ENCODE measurements at regions not wholly inside any gene's neighbourhood (a gene's known extent, or its start where the extent isn't known, plus 50 kb on each side); places are given as distances from the start of the nearest gene placed in this dataset.

DNA sequence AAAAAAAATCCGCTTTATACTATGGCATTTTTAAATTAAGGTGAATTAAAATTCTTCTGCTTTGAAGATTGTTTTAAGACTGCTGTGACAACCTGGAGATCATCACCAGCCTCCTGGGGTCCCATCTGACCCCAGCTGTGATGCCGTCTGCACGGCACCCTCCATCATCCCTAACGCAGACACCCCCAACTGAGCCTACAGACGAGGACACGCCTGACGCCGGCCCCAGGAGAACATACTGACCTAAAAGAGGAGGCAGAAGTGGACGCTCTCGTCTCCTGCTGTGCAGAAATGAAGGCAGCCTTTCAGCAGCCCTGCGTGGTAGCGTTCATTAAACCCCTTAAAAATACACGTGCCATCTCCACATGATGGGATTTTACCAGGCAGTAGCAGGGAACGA is 125.6 kb upstream of the PPP1R26 start:
- no peak for TF ChIP-seq SUZ12 (IDR thresholded peaks at IDR 0.05)
- no peak for TF ChIP-seq BHLHE40 (IDR thresholded peaks at IDR 0.05; ENCODE audit: borderline replicate concordance)
- TF ChIP-seq, protein P1, sequence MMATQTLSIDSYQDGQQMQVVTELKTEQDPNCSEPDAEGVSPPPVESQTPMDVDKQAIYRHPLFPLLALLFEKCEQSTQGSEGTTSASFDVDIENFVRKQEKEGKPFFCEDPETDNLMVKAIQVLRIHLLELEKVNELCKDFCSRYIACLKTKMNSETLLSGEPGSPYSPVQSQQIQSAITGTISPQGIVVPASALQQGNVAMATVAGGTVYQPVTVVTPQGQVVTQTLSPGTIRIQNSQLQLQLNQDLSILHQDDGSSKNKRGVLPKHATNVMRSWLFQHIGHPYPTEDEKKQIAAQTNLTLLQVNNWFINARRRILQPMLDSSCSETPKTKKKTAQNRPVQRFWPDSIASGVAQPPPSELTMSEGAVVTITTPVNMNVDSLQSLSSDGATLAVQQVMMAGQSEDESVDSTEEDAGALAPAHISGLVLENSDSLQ (IDR thresholded peaks at IDR 0.05): no peak
- TF ChIP-seq CTBP1 (IDR thresholded peaks at IDR 0.05; ENCODE audit: borderline replicate concordance): no peak
- no peak for TF ChIP-seq FOXM1 (IDR thresholded peaks at IDR 0.05; ENCODE audit: borderline replicate concordance)
- no peak for TF ChIP-seq SP1 (IDR thresholded peaks at IDR 0.05)
- TF ChIP-seq FOXK2 (IDR thresholded peaks at IDR 0.05): no peak
- TF ChIP-seq ARNT (IDR thresholded peaks at IDR 0.05): no peak
- no peak for TF ChIP-seq NFRKB (IDR thresholded peaks at IDR 0.05)
- TF ChIP-seq LEF1 (IDR thresholded peaks at IDR 0.05; ENCODE audit: borderline replicate concordance): no peak
- TF ChIP-seq HDGF (IDR thresholded peaks at IDR 0.05; ENCODE audit: borderline replicate concordance): no peak
- no peak for TF ChIP-seq ZNF384 (IDR thresholded peaks at IDR 0.05)
- no peak for TF ChIP-seq TARDBP (IDR thresholded peaks at IDR 0.05)
- TF ChIP-seq FOXA1 (IDR thresholded peaks at IDR 0.05): no peak
- no peak for TF ChIP-seq ELF4 (IDR thresholded peaks at IDR 0.05)
- TF ChIP-seq L3MBTL2 (conservative IDR thresholded peaks at IDR 0.05): no peak
- ChIA-PET CTCF (interaction anchor here (0.6 kb wide), 1 partner anchor 97 kb away, joined by 3 read pairs; no protein-coding TSS in a partner anchor), POLR2A (no interaction called here)
- no peak for DNase-seq (ENCODE audit: extremely low spot score)

DNA sequence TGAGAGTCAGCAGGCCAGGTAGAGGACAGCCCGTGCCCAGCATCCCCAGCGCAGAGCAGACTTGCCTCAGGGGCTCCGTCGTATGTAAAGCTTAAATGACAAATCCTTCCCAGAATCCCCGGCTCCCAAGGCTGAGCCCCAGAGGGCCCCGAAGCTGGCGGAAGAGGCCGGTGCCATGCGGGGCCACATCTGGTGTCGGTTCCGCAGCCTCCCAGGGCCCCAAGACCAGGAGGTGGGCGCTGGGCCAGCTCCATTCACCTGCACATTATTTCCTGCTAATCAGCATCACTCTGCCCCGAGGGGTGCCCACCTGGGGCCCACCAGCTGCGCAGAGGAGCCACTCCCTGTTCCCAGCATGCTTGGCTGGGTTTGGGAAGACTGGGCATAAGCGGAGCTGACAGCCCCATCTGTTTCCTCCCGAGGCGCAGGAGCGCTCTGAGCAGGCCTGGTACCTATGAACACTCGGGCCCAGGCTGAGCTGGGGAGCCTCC is 124.0 kb upstream of the PPP1R26 start:
- ChIA-PET CTCF (no interaction called here), POLR2A (no interaction called here)
- no peak for DNase-seq (ENCODE audit: extremely low spot score)
- TF ChIP-seq SP1 (IDR thresholded peaks at IDR 0.05) (no peak), LEF1 (IDR thresholded peaks at IDR 0.05; ENCODE audit: borderline replicate concordance) (no peak), L3MBTL2 (conservative IDR thresholded peaks at IDR 0.05) (no peak), NFRKB (IDR thresholded peaks at IDR 0.05) (no peak), CTBP1 (IDR thresholded peaks at IDR 0.05; ENCODE audit: borderline replicate concordance) (no peak), FOXK2 (IDR thresholded peaks at IDR 0.05) (no peak), FOXM1 (IDR thresholded peaks at IDR 0.05; ENCODE audit: borderline replicate concordance) (no peak), ZNF384 (IDR thresholded peaks at IDR 0.05) (no peak), HDGF (IDR thresholded peaks at IDR 0.05; ENCODE audit: borderline replicate concordance) (no peak), SUZ12 (IDR thresholded peaks at IDR 0.05) (no peak), TARDBP (IDR thresholded peaks at IDR 0.05) (no peak)

DNA sequence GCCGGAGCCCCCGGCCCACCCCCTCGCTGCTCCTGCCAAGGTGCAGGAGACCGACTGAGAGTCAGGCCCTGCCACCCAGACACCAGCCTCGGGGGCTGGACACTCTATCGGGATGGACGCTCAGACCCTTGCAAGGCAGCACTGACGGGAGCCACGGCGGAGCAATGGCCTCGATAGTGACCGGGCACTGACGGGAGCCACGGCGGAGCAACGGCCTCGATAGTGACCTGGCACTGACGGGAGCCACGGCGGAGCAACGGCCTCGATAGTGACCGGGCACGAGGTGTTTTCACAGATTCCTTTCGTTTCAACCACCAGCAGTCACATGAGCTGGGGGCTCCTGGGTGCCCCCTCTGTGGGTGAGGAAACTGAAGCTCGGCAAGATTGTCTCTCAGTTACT is 123.6 kb upstream of the PPP1R26 start:
- DNase-seq (ENCODE audit: extremely low spot score): no peak
- POLR2A ChIA-PET: no interaction called here
- CTCF ChIA-PET: no interaction called here
- TF ChIP-seq NFRKB (IDR thresholded peaks at IDR 0.05): no peak
- TF ChIP-seq CTBP1 (IDR thresholded peaks at IDR 0.05; ENCODE audit: borderline replicate concordance): no peak

DNA sequence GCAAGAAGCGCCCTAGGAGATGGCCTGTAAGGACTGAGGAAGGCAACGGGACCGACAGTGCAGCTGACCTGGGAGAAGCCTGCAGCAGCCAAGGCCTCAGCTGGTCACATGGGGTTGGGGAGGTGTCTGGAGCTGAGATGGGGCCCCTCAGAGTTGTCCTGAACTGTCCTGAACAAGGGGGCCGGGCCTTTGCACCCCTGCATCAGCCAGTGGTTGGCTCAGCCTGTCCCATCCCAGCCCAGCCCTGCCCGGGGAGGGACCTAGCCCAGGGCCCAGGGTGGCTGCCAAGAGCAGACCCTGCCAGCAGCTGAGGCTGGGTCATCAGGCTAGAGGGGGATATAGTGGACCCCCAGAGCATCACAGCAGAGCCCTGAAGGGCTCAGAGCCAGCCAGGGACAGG is 122.8 kb upstream of the PPP1R26 start:
- DNase-seq (ENCODE audit: extremely low spot score): no peak
- POLR2A ChIA-PET: no interaction called here
- TF ChIP-seq NFRKB (IDR thresholded peaks at IDR 0.05): no peak
- no peak for TF ChIP-seq TARDBP (IDR thresholded peaks at IDR 0.05)
- no peak for TF ChIP-seq LEF1 (IDR thresholded peaks at IDR 0.05; ENCODE audit: borderline replicate concordance)
- CTCF ChIA-PET: no interaction called here

DNA sequence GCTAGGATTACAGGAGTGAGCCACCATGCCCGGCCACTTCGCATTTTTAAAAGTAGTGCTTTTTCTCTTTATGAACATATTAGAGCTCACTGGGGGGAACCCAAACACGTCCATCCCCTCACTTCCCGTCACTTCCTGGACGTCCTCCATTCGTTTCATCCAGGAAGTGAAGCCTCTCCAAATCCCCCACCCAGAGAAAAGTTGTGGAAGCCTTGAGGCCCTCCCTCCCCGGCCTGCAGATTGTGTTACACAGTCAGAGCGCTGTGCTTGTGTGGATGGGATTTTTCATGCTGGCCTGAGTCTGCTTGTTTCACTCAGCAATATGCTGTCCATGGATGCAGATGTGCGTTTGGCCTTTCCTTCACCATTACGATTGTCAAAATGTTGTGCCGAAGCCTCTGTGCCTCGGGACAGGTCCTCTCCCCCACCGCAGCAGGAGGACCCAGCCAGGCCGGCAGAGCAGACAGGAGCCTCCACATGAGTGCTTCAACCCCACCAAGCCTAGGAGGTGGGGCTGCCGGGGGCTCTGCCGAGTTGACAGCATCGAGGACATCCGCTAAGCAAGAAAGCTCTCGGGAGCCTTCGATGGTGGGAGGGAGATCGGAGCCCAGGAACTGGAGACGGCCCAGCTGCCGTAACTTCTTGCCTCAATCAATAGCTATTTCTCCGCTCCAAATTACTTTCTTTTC is 121.6 kb upstream of the PPP1R26 start:
- DNase-seq (ENCODE audit: extremely low spot score): no peak
- CTCF ChIA-PET: interaction anchor here (0.6 to 0.7 kb wide), 2 partner anchors 20 to 226 kb away, joined by 3 read pairs; no protein-coding TSS in a partner anchor
- TF ChIP-seq FOXA1 (IDR thresholded peaks at IDR 0.05) (no peak), ZNF384 (IDR thresholded peaks at IDR 0.05) (no peak), FOXK2 (IDR thresholded peaks at IDR 0.05) (no peak), FOXM1 (IDR thresholded peaks at IDR 0.05; ENCODE audit: borderline replicate concordance) (no peak), LEF1 (IDR thresholded peaks at IDR 0.05; ENCODE audit: borderline replicate concordance) (no peak), HDGF (IDR thresholded peaks at IDR 0.05; ENCODE audit: borderline replicate concordance) (no peak), SP1 (IDR thresholded peaks at IDR 0.05) (no peak), ARNT (IDR thresholded peaks at IDR 0.05) (no peak), NFRKB (IDR thresholded peaks at IDR 0.05) (no peak), TARDBP (IDR thresholded peaks at IDR 0.05) (no peak), CTBP1 (IDR thresholded peaks at IDR 0.05; ENCODE audit: borderline replicate concordance) (no peak), SUZ12 (IDR thresholded peaks at IDR 0.05) (no peak), BHLHE40 (IDR thresholded peaks at IDR 0.05; ENCODE audit: borderline replicate concordance) (no peak), ELF4 (IDR thresholded peaks at IDR 0.05) (no peak), L3MBTL2 (conservative IDR thresholded peaks at IDR 0.05) (no peak)
- TF ChIP-seq, protein P1 (IDR thresholded peaks at IDR 0.05): no peak
- POLR2A ChIA-PET: no interaction called here

DNA sequence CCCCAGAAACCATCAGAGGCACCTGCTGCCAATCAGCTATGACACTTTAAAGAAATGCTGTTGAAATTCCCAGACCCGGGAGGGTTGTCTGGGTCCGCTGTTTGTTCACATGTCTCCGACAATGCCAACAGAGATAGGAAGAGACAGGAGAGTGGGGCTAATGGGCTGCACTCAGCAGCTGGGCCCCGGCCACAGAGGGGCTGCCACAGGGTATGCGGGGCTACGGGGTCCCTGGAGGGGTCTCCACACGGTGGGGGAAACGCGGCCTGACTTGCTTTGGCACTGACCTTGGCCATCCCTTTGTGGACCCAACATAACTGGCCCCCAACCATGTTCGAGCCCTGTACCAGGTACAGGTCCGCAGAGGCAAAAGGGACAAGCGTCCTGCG is 121.0 kb upstream of the PPP1R26 start:
- DNase-seq (ENCODE audit: extremely low spot score): no peak
- ChIA-PET CTCF (interaction anchor here (0.6 kb wide), 1 partner anchor 21 kb away, joined by 3 read pairs; no protein-coding TSS in a partner anchor), POLR2A (no interaction called here)
- TF ChIP-seq SP1 (IDR thresholded peaks at IDR 0.05) (no peak), ELF4 (IDR thresholded peaks at IDR 0.05) (no peak), L3MBTL2 (conservative IDR thresholded peaks at IDR 0.05) (no peak), FOXA1 (IDR thresholded peaks at IDR 0.05) (no peak), CTBP1 (IDR thresholded peaks at IDR 0.05; ENCODE audit: borderline replicate concordance) (no peak)

DNA sequence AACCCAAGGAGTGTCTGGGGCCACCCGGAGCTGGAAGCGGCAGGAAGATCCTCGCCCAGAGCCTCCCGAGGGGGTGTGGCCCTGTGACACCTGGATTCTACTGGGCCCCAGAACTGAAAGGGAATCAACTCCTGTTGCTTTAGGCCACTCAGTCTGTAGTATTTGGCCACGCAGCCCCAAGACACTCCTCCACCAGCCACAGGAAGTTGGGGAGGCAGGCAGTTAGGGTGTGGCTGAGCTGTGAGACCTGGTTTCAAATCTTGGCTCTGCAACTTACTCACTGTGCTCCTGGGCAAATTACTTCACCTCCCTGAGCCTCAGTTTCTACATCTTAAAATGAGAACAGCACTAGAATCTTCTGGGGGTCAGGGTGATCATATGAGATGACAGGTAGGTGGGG is 119.8 kb upstream of the PPP1R26 start:
- ChIA-PET CTCF (no interaction called here), POLR2A (no interaction called here)
- TF ChIP-seq ARNT (IDR thresholded peaks at IDR 0.05) (no peak), ELF4 (IDR thresholded peaks at IDR 0.05) (no peak), FOXA1 (IDR thresholded peaks at IDR 0.05) (no peak), LEF1 (IDR thresholded peaks at IDR 0.05; ENCODE audit: borderline replicate concordance) (no peak), CTBP1 (IDR thresholded peaks at IDR 0.05; ENCODE audit: borderline replicate concordance) (no peak), HDGF (IDR thresholded peaks at IDR 0.05; ENCODE audit: borderline replicate concordance) (no peak), SP1 (IDR thresholded peaks at IDR 0.05) (no peak), FOXK2 (IDR thresholded peaks at IDR 0.05) (no peak), L3MBTL2 (conservative IDR thresholded peaks at IDR 0.05) (no peak), SUZ12 (IDR thresholded peaks at IDR 0.05) (no peak), NFRKB (IDR thresholded peaks at IDR 0.05) (no peak), TARDBP (IDR thresholded peaks at IDR 0.05) (no peak), FOXM1 (IDR thresholded peaks at IDR 0.05; ENCODE audit: borderline replicate concordance) (no peak), ZNF384 (IDR thresholded peaks at IDR 0.05) (no peak), BHLHE40 (IDR thresholded peaks at IDR 0.05; ENCODE audit: borderline replicate concordance) (no peak)
- TF ChIP-seq, protein P1 (IDR thresholded peaks at IDR 0.05): no peak
- no peak for DNase-seq (ENCODE audit: extremely low spot score)

Measured in HEK293T (cell line).